ENCODE measurements at regions not wholly inside any gene's neighbourhood (a gene's known extent, or its start where the extent isn't known, plus 50 kb on each side); places are given as distances from the start of the nearest gene placed in this dataset.

DNA sequence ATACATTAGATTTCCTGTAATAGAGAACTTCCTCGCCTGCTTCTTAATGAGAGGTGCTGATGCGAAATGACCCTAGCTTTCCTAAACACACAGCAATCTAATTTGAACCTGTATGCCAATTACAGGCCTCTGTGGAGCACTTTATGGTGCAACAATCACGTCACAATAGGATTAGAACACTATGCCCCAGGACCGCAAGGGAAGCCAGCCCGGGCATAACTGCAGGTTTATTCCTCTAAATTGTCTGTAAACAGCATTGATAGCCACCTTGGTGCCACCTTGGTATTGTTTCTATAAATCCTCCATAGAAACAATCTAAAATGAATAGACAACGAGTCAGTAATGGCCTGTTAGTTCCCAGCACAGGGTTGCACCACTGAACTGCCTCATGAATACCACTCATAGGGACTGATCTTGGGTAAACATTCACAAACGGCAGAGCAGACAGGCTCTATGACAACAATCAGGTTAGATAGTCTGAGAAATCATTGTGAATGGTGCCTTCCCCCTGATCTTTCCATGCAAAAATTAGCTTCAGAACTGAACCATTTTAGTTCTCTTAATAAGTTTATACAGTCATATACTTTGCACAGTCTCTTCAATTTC is 182.5 kb upstream of the OBI1 start:
- TF ChIP-seq, protein P1, sequence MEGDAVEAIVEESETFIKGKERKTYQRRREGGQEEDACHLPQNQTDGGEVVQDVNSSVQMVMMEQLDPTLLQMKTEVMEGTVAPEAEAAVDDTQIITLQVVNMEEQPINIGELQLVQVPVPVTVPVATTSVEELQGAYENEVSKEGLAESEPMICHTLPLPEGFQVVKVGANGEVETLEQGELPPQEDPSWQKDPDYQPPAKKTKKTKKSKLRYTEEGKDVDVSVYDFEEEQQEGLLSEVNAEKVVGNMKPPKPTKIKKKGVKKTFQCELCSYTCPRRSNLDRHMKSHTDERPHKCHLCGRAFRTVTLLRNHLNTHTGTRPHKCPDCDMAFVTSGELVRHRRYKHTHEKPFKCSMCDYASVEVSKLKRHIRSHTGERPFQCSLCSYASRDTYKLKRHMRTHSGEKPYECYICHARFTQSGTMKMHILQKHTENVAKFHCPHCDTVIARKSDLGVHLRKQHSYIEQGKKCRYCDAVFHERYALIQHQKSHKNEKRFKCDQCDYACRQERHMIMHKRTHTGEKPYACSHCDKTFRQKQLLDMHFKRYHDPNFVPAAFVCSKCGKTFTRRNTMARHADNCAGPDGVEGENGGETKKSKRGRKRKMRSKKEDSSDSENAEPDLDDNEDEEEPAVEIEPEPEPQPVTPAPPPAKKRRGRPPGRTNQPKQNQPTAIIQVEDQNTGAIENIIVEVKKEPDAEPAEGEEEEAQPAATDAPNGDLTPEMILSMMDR (IDR thresholded peaks at IDR 0.05): no peak
- no peak for TF ChIP-seq POLR2A (IDR thresholded peaks at IDR 0.05)
